Mucosa of gallbladder (tissue), 1 donor: ENCODE measurements at regions not wholly inside any gene's neighbourhood (a gene's known extent, or its start where the extent isn't known, plus 50 kb on each side); places are given as distances from the start of the nearest gene placed in this dataset.

Experiments used
- DNase-seq: peaks from one replicate; pipeline ENCODE4 v3.0.0-alpha.2; 2020; ENCODE audit warnings: low spot score
- donor health status: DM: no; HTN: no; CAD: no.

GRCh38 chr3:154766765-154767503 lies 313.2 kb upstream of the MME start:
- no peak for DNase-seq

DNA sequence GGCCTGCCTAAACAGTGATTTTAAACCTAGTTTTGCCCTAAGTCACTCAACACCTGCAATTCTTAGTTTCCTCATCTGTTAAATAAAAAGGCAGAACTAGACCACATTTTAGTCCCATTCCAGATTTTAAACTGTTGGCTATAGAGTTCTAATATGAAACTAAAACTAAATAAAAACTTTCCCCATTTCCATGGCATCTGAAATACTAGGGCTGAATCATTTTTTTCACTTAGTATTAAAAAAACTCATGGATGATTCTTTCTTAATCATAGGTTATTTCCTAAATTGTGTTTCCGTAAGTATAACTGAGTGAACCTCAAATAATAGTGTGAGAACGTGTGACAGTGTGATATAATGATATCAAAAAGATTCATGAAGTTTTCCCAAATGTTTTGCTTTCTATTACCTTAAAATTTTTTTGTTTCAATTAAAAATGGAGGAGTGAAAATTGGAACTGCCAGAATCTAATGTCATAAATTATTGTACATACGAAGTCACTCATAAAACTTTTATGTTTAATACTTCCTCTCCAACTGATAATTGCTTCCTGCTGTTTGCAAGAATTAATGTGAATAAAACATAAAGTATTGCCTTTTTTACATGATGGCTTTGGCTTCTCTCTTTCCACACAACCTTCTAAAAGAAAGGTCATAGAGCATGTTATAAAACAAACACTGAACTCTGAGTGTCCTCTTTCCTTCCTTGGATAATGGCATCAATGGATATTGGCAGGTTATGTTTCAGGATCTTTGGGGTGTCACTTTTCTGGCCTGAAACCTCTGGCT lies 315.1 kb upstream of the MME start:
- no peak for DNase-seq

DNA sequence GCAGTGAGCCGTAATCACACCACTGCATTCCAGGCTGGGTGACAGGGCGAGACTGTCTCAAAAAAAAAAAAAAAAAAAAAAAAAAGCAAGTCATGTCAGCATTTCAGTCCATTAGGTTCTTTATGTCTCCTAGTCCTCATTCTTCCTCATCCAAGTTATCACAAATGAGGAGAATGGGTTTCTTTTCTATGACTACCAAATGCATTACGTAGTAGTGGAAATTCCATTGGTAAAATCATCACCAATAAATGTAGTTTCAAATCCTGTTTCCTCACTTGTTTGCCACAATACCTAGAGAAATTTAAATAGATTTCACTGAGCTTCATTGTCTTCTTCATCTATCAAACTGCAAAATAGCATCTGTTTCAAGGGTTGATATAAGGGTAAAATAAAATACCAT lies 317.6 kb upstream of the MME start:
- DNase-seq: no peak

DNA sequence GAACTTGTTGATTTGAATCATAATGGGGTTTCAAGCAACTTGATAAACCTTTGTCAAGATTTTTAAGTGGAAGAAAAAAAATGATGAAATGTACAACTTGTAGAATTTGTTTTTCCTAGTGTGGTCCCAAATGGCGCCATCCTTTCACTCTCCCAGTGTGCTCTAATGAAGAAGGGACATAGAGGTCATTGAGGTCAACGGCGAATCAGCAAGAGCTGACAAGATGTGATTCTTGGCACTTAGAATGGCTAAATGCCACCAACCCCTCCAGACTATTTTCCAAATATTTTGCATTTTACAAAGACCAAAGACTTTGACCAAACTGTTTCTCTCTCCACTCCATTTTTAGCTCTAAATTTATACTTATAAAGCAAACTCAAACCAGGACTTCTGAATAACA lies 320.2 kb upstream of the MME start:
- DNase-seq: no peak

- no peak for DNase-seq
These were observed 321.8 kb upstream of the MME start for GRCh38 chr3:154758109-154758868.

GRCh38 chr3:154753101-154753500 lies 323.1 kb upstream of the GPR149 start:
- no peak for DNase-seq

DNA sequence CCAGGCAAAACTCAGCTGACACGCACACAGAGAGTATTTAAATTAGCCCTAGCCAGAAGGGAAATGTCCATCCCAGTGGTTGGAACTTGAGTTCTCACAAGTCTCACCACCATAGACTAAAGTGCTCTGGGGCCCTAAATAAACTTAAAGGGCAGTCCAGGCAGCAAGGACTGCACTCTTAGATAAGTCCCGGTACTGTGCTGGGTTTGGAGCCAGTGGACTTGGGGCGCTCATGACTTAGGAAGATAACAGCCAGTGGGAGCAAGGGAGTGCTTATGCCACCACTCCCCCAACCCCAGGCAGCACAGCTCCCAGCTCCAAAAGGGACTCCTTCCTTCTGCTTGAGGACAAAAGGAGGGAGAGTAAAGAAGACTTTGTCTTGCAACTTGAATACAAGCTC lies 319.5 kb upstream of the GPR149 start:
- DNase-seq: no peak

GRCh38 chr3:154745929-154746328 lies 315.9 kb upstream of the GPR149 start:
- DNase-seq: no peak

DNA sequence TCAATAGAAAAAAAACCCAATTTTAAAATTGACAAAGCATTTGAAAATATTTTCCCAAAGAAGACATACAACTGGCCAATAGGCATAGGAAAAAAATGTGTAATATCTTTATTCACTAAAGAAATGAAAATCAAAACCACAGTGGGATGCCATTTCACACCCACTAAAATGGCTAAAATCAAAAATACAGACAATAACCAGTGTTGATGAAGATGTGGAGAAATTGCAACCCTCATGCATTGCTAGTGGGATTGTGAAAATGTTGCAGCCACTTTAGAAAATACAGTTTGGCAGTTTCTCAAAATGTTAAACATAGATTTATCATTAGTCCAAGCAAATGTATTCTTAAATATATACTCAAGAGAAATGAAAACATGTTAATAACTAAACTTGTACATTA lies 315.1 kb upstream of the GPR149 start:
- no peak for DNase-seq

- DNase-seq: no peak
These were observed 313.4 kb upstream of the GPR149 start for GRCh38 chr3:154743418-154743817.

DNA sequence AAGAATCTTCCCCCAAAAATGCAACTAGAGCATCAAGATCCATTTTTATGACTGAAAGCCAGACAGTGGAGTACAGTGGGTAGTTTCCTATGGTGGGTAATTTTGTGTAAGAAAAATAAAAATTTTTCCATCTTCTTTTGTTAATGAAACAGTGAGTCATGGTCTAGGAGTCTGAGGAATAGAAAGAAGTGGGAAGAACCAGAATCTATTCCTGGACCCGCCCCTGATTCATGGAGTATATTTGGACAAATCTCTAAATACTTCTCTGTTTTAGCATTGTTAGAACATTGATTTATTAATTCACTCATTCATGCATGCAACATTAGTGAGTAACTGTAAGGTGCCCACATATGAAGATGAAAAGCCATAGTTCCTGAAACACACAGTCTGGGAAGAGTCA lies 304.5 kb upstream of the GPR149 start:
- no peak for DNase-seq

- no peak for DNase-seq
These were observed 300.2 kb upstream of the GPR149 start for GRCh38 chr3:154730186-154730585.

DNA sequence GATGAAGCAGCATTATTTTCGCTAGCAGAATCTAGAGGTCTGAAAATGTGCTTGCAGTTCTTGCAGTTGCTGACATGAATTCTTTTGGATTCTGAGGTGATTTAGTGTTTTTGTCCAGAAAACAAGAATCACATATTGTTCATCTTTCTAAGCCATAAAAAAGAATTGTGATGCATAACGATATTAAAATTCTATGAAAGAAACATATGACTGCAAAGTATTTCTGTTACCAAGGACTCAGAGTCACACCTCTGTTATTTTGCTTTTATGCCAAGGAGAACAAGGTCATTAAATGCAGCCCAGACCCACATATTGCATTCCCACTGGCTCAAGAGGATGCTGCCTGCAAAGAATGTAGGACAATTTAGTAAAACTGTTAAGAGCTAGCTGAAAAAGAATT lies 299.8 kb upstream of the GPR149 start:
- DNase-seq: no peak

DNA sequence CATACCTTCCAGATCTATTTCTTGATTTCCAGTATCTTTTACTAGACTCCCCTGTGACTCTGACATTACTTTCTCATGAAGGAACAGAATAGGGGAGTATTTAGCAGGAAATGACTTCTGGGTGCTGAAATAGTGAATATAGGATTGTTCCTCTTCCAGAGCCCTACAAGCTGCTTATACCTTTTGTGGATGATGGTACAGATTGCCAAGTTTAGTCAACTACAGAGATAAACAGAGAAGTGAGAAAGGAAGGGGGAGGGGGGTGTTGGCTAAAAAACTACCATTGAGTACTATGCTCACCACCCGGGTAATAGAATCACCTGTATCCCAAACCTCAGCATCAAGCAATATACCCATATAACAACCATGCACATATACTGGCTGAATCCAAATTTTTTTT lies 298.3 kb upstream of the GPR149 start:
- no peak for DNase-seq

DNA sequence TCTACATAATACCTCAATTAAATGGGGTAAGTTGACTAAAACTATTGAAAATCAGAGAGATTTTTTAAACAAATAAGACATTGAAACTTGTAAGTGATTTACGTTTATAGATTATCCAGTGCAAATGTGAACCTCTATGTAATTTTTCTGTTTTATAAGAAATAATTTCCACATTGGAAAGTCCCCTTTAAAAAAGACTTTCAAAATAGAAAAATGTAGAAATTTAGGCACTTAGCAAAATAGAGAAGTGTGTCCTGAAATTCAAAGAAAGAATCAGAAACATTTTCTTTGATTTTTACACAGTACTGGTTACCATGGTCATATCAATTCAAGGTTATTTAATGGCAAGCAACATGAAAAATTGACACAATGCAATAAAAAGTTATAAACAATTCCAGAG lies 290.9 kb upstream of the GPR149 start:
- DNase-seq: no peak

DNA sequence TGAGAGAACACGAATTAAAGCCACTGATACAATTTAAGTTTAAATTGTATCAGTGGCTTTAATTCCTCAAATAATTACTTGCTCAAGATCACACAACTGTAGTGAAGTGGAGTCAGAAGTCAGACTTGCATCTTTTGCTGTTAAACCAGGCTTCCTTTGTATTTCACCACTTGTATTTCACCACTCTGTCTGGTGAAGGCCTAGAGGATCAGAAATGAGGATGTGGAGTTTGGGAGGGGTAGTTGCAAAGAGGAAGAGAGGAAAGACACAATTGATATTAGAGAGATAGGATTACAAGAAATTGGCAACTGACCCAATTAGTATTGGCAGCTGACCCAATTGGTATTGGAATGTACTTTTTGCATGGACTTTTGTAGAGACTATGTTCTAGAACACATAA lies 288.1 kb upstream of the GPR149 start:
- DNase-seq: no peak

DNA sequence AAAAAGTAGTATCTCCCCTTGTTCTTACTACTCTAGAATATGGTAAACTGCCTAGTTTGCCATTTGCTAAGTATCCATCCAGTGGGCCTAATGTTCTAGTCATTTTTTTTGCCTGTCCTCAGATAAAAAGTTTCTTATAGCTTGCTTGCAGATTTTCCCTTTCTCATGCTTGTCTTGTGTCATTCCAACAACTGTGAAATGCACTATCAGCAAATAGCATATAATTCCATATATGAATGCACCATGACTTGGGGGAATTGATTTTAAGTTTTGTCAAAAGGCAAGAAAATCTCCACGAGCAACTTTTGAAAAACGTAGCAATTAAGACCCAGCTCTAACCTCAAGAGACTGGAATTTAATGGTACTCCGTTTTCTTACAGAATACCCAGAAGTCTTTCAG lies 286.2 kb upstream of the GPR149 start:
- DNase-seq: no peak

DNA sequence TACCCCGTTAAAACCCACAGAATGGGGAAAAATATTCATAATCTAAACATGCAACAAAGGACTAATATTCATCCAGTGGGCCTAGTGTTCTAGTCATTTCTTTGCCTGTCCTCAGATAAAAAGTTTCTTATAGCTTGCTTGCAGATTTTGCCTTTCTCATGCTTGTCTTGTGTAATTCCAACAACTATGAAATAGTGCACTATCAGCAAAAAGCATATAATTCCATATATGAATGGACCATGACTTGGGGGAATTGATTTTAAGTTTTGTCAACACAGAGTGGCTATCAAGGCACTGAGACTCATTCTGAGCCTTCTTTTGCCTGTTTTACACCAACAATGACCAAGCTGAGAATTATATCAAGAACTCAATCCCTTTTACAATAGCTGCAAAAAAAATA lies 278.6 kb upstream of the GPR149 start:
- DNase-seq: no peak

DNA sequence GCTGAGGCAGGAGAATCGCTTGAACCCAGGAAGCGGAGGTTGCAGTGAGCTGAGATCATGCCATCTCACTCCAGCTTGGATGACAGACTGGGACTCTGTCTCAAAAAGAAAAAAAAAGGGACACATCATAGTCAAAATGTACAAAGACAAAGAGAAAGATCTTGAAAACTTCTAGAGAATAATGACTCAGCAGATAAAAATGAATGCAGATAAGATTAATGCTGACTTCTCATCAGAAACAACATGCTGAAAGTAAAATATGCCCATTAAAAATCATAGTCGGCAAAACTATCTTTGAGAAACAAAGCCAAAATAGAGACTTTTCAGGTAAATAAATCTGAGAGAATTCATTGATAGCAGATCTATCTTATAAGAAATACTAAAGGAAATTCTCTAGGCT lies 271.1 kb upstream of the GPR149 start:
- no peak for DNase-seq

DNA sequence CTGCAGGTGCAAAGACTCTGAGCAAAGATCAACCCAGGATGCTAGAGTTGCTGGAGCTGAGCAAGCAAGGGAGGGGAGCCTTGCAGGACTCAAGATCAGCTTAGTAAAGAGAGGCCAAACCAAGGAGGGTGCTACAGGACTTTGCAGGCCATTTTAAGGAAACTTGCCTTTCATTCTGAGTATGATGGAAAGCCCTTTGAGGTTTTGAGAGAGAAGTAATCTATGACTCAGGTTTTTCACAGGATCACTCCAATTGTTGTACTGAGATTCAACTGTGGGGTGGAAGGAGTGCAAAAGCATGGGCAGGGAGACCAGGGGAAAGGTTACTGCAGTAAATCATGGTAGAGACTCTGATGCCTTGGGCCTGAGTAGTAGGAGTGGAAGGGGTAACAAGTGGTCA lies 260.4 kb upstream of the GPR149 start:
- no peak for DNase-seq

GRCh38 chr3:154684440-154684839 lies 254.4 kb upstream of the GPR149 start:
- no peak for DNase-seq

- no peak for DNase-seq
These were observed 254.0 kb upstream of the GPR149 start for GRCh38 chr3:154684021-154684420.
